OCI-LY7 (cell line): ENCODE measurements at regions not wholly inside any gene's neighbourhood (a gene's known extent, or its start where the extent isn't known, plus 50 kb on each side); places are given as distances from the start of the nearest gene placed in this dataset.

Source experiments
- BruUV-seq: library from RNA; stranded (reverse); fragments of 400-500 nt; replicated peaks from 2 replicates; lab custom pipeline; 2021; lab: Mats Ljungman, UMichigan
- CTCF ChIA-PET: fragments of 300-600 bp; sonication (Branson Sonifier 250); formaldehyde crosslinking; loops from one replicate; lab custom pipeline; 2022; ENCODE audit warnings: antibody characterized with exemption; ENCODE audit not compliant: unreplicated experiment; lab: Charles Lee
- POLR2A ChIA-PET: fragments of 300-600 bp; sonication (Branson Sonifier 250); formaldehyde crosslinking; loops from one replicate; lab custom pipeline; 2022; ENCODE audit warnings: antibody characterized with exemption; lab: Charles Lee
- DNase-seq: peaks from one replicate; pipeline ENCODE4 v3.0.0-alpha.2; 2015; ENCODE audit warnings: low spot score
- H2AFZ ChIP-seq: fragments of 200-600 bp; sonication (generic), shearing (Covaris generic); 2 replicates; pipeline ENCODE4 v1.6.1; 2014; ENCODE audit warnings: mild to moderate bottlenecking, antibody characterized with exemption, low read length, moderate library complexity
- H3K27ac ChIP-seq: fragments of 200-600 bp; sonication (generic); 2 replicates; pipeline ENCODE4 v1.5.1; 2014; ENCODE audit warnings: mixed run types, low read depth, mild to moderate bottlenecking, moderate library complexity, low read length, inconsistent platforms; ENCODE audit not compliant: poor library complexity, severe bottlenecking
- H3K36me3 ChIP-seq: fragments of 200-600 bp; sonication (generic); 2 replicates; pipeline ENCODE4 v1.6.1; 2014; ENCODE audit warnings: mild to moderate bottlenecking, antibody characterized with exemption, low read length, moderate library complexity, mixed read lengths; ENCODE audit not compliant: insufficient read depth
- H3K4me1 ChIP-seq: fragments of 200-600 bp; sonication (generic); 2 replicates; pipeline ENCODE4 v1.5.1; 2014; ENCODE audit warnings: mild to moderate bottlenecking, low read length; ENCODE audit not compliant: insufficient read depth, poor library complexity, severe bottlenecking
- H3K4me2 ChIP-seq: fragments of 200-600 bp; sonication (generic); 2 replicates; pipeline ENCODE4 v1.6.1; 2014; ENCODE audit warnings: mild to moderate bottlenecking, low read length
- H3K4me3 ChIP-seq: fragments of 200-600 bp; sonication (generic); 2 replicates; pipeline ENCODE4 v1.5.1; 2014; ENCODE audit warnings: mild to moderate bottlenecking, low read depth, low read length; ENCODE audit not compliant: poor library complexity, severe bottlenecking
- H3K79me2 ChIP-seq: fragments of 200-600 bp; sonication (generic); 2 replicates; pipeline ENCODE4 v1.6.1; 2016; ENCODE audit warnings: low read depth, mild to moderate bottlenecking, low read length, moderate library complexity, mixed read lengths; ENCODE audit not compliant: insufficient read depth
- H3K9me2 ChIP-seq: fragments of 200-600 bp; sonication (generic); 2 replicates; pipeline ENCODE4 v1.6.1; 2016; ENCODE audit warnings: mild to moderate bottlenecking, low read length, mixed read lengths; ENCODE audit not compliant: insufficient read depth
- H3K9me3 ChIP-seq: fragments of 200-600 bp; sonication (generic); 2 replicates; pipeline ENCODE4 v1.6.1; 2014; ENCODE audit warnings: mild to moderate bottlenecking, mixed run types, low read length, mixed read lengths
- H4K20me1 ChIP-seq: fragments of 200-600 bp; sonication (generic); 2 replicates; pipeline ENCODE4 v1.6.1; 2014; ENCODE audit warnings: mild to moderate bottlenecking, antibody characterized with exemption, low read length, moderate library complexity, mixed read lengths; ENCODE audit not compliant: insufficient read depth
- EZH2phosphoT487 ChIP-seq: fragments of 200-600 bp; sonication (generic); IDR thresholded peaks from 2 replicates; pipeline ENCODE4 v1.6.1; 2018; ENCODE audit warnings: low read depth, borderline replicate concordance, mild to moderate bottlenecking, mixed run types, antibody characterized with exemption, low read length, moderate library complexity, mixed read lengths
- intact Hi-C: fragments of 100-400 bp; cut with micrococcal nuclease; formaldehyde crosslinking; loops from one replicate; pipeline ENCODE4 v1.10.0; 2022; ENCODE audit not compliant: unreplicated experiment
- TF ChIP-seq, protein P1 (sequence below): fragments of 200-600 bp; sonication (generic); conservative IDR thresholded peaks from 2 replicates; pipeline ENCODE4 v1.5.1; 2014; ENCODE audit warnings: mild to moderate bottlenecking, antibody characterized with exemption, low read length, moderate library complexity, mixed read lengths

DNA sequence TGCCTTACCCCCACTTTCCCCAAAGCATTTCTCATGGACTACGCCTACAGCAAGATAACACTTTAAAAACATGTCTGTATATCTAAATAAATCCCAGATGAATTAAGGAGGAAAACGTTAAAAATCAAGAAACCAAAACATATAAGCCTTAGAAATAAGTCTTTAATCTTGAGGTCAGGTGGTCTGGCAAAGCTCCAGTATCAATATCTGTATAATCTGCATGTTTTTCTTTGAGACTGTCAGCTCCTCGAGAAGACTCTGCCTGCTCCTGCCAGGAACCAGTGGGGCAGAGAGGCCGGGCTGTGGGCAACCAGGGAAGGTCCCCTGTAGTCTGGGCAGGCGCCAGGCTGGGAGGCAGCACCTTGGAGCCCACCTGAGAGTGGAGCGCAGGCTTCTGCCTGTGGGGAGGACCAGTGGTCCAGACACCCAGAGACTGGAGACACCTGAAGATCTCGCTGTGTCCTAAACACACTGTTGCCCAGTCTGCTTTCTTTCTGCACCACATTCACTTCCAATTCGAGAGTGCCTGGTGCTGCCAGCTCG lies 291.0 kb upstream of the SOX11 start:
- no peaks in the 10 kb centered on the region for H3K4me1 ChIP-seq
- BruUV-seq = no TSS peak
- DNase-seq = no peak
- no peaks in the 10 kb centered on the region for H3K36me3 ChIP-seq
- H3K9me3 ChIP-seq = no peaks in the 10 kb centered on the region
- ChIA-PET CTCF (no interaction called here), POLR2A (no interaction called here)
- H3K79me2 ChIP-seq = no peaks in the 10 kb centered on the region
- no peaks in the 10 kb centered on the region for H3K9me2 ChIP-seq
- no peak overlapping the region for H3K4me3 ChIP-seq
- no peak for TF ChIP-seq EZH2phosphoT487
- TF ChIP-seq, protein P1, sequence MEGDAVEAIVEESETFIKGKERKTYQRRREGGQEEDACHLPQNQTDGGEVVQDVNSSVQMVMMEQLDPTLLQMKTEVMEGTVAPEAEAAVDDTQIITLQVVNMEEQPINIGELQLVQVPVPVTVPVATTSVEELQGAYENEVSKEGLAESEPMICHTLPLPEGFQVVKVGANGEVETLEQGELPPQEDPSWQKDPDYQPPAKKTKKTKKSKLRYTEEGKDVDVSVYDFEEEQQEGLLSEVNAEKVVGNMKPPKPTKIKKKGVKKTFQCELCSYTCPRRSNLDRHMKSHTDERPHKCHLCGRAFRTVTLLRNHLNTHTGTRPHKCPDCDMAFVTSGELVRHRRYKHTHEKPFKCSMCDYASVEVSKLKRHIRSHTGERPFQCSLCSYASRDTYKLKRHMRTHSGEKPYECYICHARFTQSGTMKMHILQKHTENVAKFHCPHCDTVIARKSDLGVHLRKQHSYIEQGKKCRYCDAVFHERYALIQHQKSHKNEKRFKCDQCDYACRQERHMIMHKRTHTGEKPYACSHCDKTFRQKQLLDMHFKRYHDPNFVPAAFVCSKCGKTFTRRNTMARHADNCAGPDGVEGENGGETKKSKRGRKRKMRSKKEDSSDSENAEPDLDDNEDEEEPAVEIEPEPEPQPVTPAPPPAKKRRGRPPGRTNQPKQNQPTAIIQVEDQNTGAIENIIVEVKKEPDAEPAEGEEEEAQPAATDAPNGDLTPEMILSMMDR = no peak
- intact Hi-C loops = no loop called here
- no peak overlapping the region for H3K27ac ChIP-seq
- no peak overlapping the region for H2AFZ ChIP-seq
- no peak overlapping the region for H3K4me2 ChIP-seq
- H4K20me1 ChIP-seq = no peaks in the 10 kb centered on the region

DNA sequence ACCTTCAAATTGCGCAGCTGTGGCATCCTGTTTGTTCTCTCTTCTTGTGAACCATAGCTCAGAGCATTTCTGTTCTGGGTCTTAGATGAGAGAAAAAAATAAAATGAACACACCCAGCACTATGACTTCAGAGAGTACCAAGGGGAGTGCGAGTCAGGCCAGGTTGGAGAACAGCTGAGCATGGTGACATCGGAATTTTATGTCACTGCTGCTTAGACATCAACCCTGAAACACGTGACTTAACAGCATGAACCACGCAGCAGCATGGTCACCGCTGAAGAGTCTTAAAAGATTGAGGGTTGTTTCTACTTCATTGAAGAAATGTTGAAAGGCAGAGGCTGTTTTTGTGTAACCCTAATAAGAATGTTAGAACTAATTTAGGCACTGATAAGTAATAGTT lies 288.8 kb upstream of the SOX11 start:
- Histone ChIP-seq H3K4me3 (no peak overlapping the region), H3K4me1 (no peaks in the 10 kb centered on the region), H3K27ac (no peak overlapping the region), H3K36me3 (no peaks in the 10 kb centered on the region), H3K4me2 (no peak overlapping the region), H3K9me3 (no peaks in the 10 kb centered on the region), H3K79me2 (no peaks in the 10 kb centered on the region), H2AFZ (no peak overlapping the region), H4K20me1 (no peaks in the 10 kb centered on the region), H3K9me2 (no peaks in the 10 kb centered on the region)
- intact Hi-C loops = no loop called here
- DNase-seq = no peak
- no peak for TF ChIP-seq EZH2phosphoT487
- TF ChIP-seq, protein P1 = no peak
- CTCF ChIA-PET = no interaction called here
- no TSS peak for BruUV-seq
- POLR2A ChIA-PET = no interaction called here

DNA sequence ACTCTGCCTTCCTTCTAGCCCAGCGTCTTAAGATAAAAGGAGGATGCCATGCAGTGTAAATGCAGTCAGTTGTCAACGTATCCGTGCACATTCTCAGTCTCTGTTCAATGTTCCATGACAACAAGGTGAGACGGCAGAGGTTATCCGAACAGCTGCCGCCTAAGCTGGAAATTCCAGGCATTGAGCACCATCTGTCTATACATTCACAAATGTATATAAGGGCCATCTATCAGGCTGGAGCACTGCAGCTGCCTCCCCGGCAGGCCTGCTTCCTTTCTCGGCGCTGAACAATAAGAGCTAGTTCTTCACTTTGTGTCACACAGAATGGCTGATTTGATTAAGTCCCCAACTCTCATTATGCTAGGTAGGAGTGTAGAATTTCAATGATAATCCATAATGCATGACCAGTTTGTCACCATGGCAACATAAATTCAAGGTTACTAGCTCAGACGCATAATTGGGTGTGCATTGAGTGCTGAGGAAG lies 282.2 kb upstream of the SOX11 start:
- TF ChIP-seq EZH2phosphoT487 = no peak
- TF ChIP-seq, protein P1 = no peak
- H3K27ac ChIP-seq = no peak overlapping the region
- BruUV-seq = no TSS peak
- no peak overlapping the region for H2AFZ ChIP-seq
- CTCF ChIA-PET = no interaction called here
- H3K4me2 ChIP-seq = no peak overlapping the region
- H3K79me2 ChIP-seq = no peaks in the 10 kb centered on the region
- H3K9me2 ChIP-seq = no peaks in the 10 kb centered on the region
- no peaks in the 10 kb centered on the region for H4K20me1 ChIP-seq
- intact Hi-C loops = no loop called here
- H3K4me1 ChIP-seq = no peaks in the 10 kb centered on the region
- no peak for DNase-seq
- no peaks in the 10 kb centered on the region for H3K9me3 ChIP-seq
- POLR2A ChIA-PET = interaction anchor here (0.5 kb wide), 1 partner anchor 709 kb away, joined by 3 read pairs; no protein-coding TSS in a partner anchor
- H3K36me3 ChIP-seq = no peaks in the 10 kb centered on the region
- no peak overlapping the region for H3K4me3 ChIP-seq
